Muscle of leg (tissue), 3 donors: ENCODE measurements at regions not wholly inside any gene's neighbourhood (a gene's known extent, or its start where the extent isn't known, plus 50 kb on each side); places are given as distances from the start of the nearest gene placed in this dataset.

Experiments
- DNase-seq: peaks from one replicate; pipeline ENCODE4 v3.0.0; 2013
- H3K27ac ChIP-seq: one replicate; pipeline ENCODE4 v1.5.1; 2013; ENCODE audit warnings: mild to moderate bottlenecking, low read length, control low read depth
- H3K27me3 ChIP-seq: one replicate; pipeline ENCODE4 v1.6.1; 2013; ENCODE audit warnings: low read length; ENCODE audit not compliant: control insufficient read depth, insufficient read depth
- H3K36me3 ChIP-seq: one replicate; pipeline ENCODE4 v1.6.1; 2013; ENCODE audit warnings: low read length; ENCODE audit not compliant: control insufficient read depth, insufficient read depth
- H3K4me1 ChIP-seq: one replicate; pipeline ENCODE4 v1.6.1; 2013; ENCODE audit warnings: low read length; ENCODE audit not compliant: control insufficient read depth, insufficient read depth
- H3K4me3 ChIP-seq: one replicate; pipeline ENCODE4 v1.5.1; 2013; ENCODE audit warnings: low read length, control low read depth
- H3K9me3 ChIP-seq: replicated peaks from 2 replicates; pipeline ENCODE4 v1.6.1; 2013; ENCODE audit warnings: low read depth, low read length; ENCODE audit not compliant: control insufficient read depth
- WGBS: methylation state at CpG from one replicate; pipeline ENCODE4 v1.1.5; 2013; ENCODE audit warnings: missing lambda C conversion rate; ENCODE audit not compliant: insufficient coverage; 5-methylcytosine and 5-hydroxymethylcytosine counted together

DNA sequence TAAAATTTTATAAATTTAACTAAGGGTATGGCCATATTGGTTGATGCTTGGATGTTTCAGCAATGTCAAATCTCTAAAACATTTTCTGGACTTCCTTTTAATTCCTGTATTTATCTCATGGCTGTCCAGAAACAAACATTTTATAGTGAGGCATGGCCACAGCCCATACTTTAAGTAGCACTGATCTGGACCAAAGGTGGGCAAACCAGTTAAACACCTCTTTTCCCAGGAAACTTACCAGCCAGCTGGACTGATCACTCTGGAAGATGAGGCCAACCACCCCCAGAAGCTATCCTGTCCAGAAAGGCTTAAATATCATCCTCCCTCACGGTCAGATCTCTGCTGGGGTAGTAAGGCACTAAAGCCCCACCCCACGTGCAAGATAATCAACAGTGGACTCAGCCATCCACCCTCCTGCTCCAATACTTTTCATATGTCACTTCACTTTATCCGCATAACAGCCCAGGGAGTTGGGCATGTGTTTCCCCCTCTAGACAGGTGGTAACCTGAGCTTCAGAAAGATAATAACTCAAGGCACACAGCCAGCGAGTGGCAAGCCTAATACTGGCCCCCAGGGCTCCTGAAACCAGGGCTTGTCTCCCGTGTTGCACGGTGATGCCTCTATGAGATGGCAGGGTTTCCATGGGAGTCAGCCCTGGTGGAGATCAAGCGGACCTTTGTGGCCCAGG, 120.5 kb upstream of the NGF start:
- no peak for DNase-seq
- no peaks in the 10 kb centered on the region for H3K9me3 ChIP-seq
- H3K4me3 ChIP-seq: no peak overlapping the region
- WGBS: 66% methylated on average over 5 of the region's 7 CpGs
- no peaks in the 10 kb centered on the region for H3K36me3 ChIP-seq
- peaks cover 3% of the 10 kb centered on the region for H3K4me1 ChIP-seq
- no peaks in the 10 kb centered on the region for H3K27me3 ChIP-seq
- no peak overlapping the region for H3K27ac ChIP-seq

- Histone ChIP-seq H3K4me3 (no peak overlapping the region), H3K4me1 (peaks cover 3% of the 10 kb centered on the region), H3K9me3 (no peaks in the 10 kb centered on the region), H3K36me3 (no peaks in the 10 kb centered on the region), H3K27me3 (no peaks in the 10 kb centered on the region), H3K27ac (no peak overlapping the region)
- no CpG with 5 or more reads among the region's 2 CpGs for WGBS
- no peak for DNase-seq
Measured at GRCh38 chr1:115457289-115457688, 119.2 kb upstream of the NGF start.

DNA sequence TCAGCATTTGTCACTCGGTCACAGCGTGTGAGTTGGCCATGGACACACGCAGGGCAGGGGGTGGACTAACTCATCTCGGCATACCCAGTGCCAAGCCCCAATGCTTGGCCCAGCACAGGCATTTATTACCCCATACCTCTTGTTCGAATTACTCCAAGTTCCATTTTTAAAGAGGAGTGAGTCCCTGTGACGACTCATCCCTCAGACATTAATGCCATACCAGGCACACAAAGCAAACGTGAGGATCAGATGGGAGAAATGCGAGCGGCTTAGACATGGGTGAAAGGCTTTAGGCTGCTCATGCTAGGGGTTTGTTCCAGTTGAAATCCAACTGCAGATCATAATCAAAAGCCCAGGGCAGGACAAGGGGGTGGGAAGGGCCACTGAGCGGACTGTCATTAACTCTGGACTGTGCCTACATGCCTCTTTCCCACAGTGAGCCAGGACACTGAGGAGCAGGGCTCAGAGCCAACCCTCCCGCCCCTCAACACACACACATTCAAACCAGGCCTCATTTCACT, 118.5 kb upstream of the NGF start:
- Histone ChIP-seq H3K4me3 (no peak overlapping the region), H3K9me3 (no peaks in the 10 kb centered on the region), H3K4me1 (peaks cover 3% of the 10 kb centered on the region), H3K27me3 (no peaks in the 10 kb centered on the region), H3K36me3 (no peaks in the 10 kb centered on the region), H3K27ac (no peak overlapping the region)
- peak; percentile 17 for DNase-seq
- WGBS: 87% methylated on average over 6 of the region's 11 CpGs

DNA sequence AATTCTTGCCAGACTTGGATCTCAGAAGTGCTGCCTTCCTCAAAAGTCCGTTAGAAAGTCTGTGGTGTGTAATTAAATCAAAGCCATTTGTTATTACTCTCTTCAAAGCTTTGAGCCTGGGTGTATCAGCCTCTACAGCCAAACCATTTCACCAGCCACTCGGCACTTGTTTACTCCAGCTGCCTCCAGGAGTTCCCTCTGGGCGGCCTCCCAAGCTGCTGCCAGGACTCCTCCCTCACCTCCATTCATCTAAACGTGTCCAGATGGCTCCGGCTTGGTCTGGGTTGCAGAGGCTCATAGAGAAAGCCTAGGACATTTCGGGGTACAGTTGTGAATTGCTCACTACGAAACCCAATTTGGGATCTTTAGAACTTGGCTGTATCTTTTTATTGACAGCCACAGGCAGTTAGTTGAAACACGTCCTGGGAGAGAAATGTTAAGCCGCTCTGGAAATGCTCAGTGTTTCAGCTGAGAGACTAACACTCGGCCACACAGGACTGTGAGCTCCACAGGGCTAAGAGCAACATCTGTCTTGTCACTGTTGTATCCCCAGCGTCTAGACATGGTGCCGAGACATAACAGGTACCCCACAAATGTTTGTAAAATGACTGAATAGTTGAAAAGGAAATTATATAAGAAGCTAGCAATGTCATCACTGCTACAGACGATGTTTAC, 116.9 kb upstream of the NGF start:
- no peaks in the 10 kb centered on the region for H3K36me3 ChIP-seq
- peak; percentile 40 for DNase-seq
- H3K9me3 ChIP-seq: no peaks in the 10 kb centered on the region
- WGBS: 33% methylated on average over 7 of the region's 13 CpGs
- peaks cover 3% of the 10 kb centered on the region for H3K4me1 ChIP-seq
- H3K27me3 ChIP-seq: no peaks in the 10 kb centered on the region
- no peak overlapping the region for H3K4me3 ChIP-seq
- no peak overlapping the region for H3K27ac ChIP-seq

GRCh38 chr1:115453666-115454065, 115.6 kb upstream of the NGF start:
- no peak overlapping the region for H3K4me3 ChIP-seq
- H3K9me3 ChIP-seq: no peaks in the 10 kb centered on the region
- H3K27me3 ChIP-seq: no peaks in the 10 kb centered on the region
- H3K27ac ChIP-seq: no peak overlapping the region
- H3K4me1 ChIP-seq: peaks cover 3% of the 10 kb centered on the region
- H3K36me3 ChIP-seq: no peaks in the 10 kb centered on the region
- DNase-seq: no peak
- WGBS: no CpG with 5 or more reads among the region's 2 CpGs

- H3K36me3 ChIP-seq: no peaks in the 10 kb centered on the region
- H3K27me3 ChIP-seq: no peaks in the 10 kb centered on the region
- H3K27ac ChIP-seq: no peak overlapping the region
- H3K9me3 ChIP-seq: no peaks in the 10 kb centered on the region
- H3K4me3 ChIP-seq: no peak overlapping the region
- DNase-seq: no peak
- peaks cover 3% of the 10 kb centered on the region for H3K4me1 ChIP-seq
- WGBS: 92% methylated on average over 2 of the region's 6 CpGs
Measured at GRCh38 chr1:115452600-115453329, 114.7 kb upstream of the NGF start.

- WGBS: 90% methylated on average over 2 of the region's 6 CpGs
- no peaks in the 10 kb centered on the region for H3K27me3 ChIP-seq
Measured at GRCh38 chr1:115450501-115451040, 112.5 kb upstream of the NGF start.

GRCh38 chr1:115448282-115449044, 110.4 kb upstream of the NGF start:
- Histone ChIP-seq H3K4me1 (no peaks in the 10 kb centered on the region), H3K9me3 (no peaks in the 10 kb centered on the region), H3K27ac (no peak overlapping the region), H3K4me3 (no peak overlapping the region), H3K27me3 (no peaks in the 10 kb centered on the region), H3K36me3 (no peaks in the 10 kb centered on the region)
- DNase-seq: no peak
- whole genome bisulfite sequencing: 100% methylated on average over 2 of the region's 5 CpGs

More at GRCh38 chr1:115450501-115451040, 112.5 kb upstream of the NGF start:
- Histone ChIP-seq H3K36me3 (no peaks in the 10 kb centered on the region), H3K4me1 (no peaks in the 10 kb centered on the region), H3K9me3 (no peaks in the 10 kb centered on the region), H3K27ac (no peak overlapping the region), H3K4me3 (no peak overlapping the region)
- no peak for DNase-seq

GRCh38 chr1:115447672-115448071, 109.6 kb upstream of the NGF start:
- no peaks in the 10 kb centered on the region for H3K9me3 ChIP-seq
- WGBS: no CpG with 5 or more reads among the region's 3 CpGs
- no peak overlapping the region for H3K27ac ChIP-seq
- H3K36me3 ChIP-seq: no peaks in the 10 kb centered on the region
- no peaks in the 10 kb centered on the region for H3K4me1 ChIP-seq
- DNase-seq: no peak
- H3K27me3 ChIP-seq: no peaks in the 10 kb centered on the region
- no peak overlapping the region for H3K4me3 ChIP-seq
